GM18511 (cell line): ENCODE measurements at regions not wholly inside any gene's neighbourhood (a gene's known extent, or its start where the extent isn't known, plus 50 kb on each side); places are given as distances from the start of the nearest gene placed in this dataset.

Experiments
- ATAC-seq: cut with Tn5 transposase; IDR thresholded peaks from one replicate; pipeline ENCODE4 v1.9.1; 2021; ENCODE audit warnings: mild to moderate bottlenecking, moderate library complexity; ENCODE audit not compliant: unreplicated experiment

- no peak for ATAC-seq
These were observed 204.5 kb downstream of the SNX18 start for GRCh38 chr5:54721951-54722654.

- ATAC-seq = no peak
These were observed 203.6 kb downstream of the SNX18 start for GRCh38 chr5:54721116-54721515.

GRCh38 chr5:54720341-54720740, 202.8 kb downstream of the SNX18 start:
- no peak for ATAC-seq

DNA sequence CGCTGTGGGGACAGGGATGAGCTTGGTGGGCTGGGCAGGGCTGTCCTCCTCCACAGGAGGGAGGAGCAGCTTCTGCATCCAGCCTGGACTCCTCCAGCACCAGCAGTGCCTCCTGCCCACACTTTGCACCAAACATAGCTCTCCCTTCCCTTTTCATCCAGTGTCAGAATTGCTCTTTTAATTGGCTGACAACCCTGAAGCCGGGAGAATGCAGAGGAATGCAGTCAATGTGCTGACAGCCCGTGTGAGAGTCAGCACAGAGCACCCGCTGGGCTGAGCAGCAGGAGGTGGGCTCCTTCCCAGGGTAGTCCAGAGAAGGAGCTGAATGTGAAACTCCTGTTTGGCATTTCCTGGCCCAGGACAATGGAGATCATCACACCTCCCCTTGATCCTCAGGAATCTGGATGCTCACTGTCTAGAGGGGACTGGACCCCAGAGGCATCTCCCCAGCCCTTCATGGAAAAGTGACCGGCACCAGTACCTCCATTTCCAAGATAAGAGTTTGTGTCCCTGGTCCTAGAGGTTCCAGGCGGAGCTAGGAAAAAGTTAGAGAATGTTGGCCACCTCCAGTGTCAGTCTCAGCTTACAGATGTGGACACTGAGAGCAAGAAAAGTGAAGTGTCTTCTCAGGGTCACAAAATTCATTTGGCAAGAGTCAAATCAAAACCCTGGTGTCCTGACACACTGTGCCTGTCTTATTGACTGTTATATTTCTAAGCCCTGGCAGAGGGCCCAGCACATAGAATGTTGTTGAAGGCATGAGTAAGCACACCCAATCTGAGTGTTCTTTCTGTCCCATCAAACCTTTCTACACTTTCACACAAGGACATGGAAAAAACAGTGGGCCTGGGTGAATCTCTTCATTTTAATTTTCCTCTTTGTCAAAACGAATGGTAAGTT, 202.1 kb downstream of the SNX18 start:
- no peak for ATAC-seq

- no peak for ATAC-seq
These were observed 201.1 kb downstream of the SNX18 start for GRCh38 chr5:54718656-54719055.

- no peak for ATAC-seq
These were observed 200.3 kb downstream of the SNX18 start for GRCh38 chr5:54717870-54718269.

DNA sequence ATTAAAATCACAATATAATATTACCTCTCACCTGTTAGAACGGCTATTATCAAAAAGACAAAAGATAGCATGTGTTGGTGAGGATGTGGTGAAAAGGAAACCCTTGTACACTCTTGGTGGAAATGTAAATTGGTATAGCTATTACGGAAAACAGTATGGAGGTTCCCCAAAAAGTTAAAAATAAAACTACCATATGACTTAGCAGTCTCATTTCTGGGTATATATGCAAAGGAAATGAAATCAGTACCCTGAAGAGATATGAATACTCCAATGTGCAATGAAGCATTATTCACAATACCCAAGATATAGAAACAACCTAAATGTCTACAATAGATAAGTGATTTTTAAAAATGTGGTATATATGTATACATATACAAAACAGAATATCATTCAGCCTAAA, 199.9 kb downstream of the SNX18 start:
- ATAC-seq = no peak

DNA sequence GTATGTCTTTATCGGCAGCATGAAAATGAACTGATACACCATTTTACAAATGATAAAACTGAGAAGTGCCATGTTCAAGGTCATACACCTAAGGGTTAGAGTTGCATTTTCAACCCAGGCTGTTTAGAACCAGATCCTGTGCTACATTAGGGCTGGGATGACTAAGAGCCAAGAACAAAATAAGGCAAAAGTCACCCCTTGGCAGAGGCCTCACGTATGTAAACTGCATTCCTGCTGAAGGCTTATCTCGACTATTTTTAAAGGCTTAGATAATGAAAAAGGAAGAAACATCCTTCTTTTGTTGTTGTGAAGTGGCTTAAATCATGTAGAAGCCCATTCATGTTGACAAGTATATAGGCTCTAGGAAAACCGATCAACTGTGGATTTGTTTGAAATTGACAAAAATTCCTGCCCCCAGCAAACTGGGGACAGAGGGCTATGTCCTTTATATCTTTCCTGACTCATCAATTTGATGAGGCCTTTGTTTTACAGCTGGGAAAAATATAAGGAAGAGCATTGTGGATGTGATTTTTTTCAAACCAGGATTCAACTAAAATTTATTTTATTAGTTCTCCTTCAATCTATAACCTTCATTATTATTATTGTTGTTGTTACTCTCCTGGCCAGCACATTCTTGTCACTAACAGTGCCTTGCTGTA, 196.5 kb downstream of the SNX18 start:
- ATAC-seq = no peak

- no peak for ATAC-seq
These were observed 191.5 kb downstream of the SNX18 start for GRCh38 chr5:54709096-54709495.

DNA sequence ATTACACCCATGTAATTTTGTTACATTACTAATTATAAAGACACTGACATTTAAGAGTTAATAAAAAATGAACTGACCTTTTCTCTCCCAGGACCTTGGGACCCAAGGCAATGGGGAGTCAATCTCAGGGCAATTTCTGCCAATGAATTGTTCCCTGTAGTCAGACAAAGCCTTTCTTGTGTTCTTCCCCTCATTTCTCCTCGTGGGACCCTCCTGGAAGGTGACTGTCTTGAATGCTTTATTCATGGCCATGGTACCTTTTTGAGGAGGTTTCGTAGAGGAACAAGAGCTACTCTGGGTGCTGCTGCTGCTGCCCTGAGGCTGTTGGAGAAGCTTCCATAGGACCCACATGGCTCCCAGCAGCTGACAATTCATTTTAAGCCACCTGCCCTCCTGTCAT, 190.3 kb downstream of the SNX18 start:
- ATAC-seq = no peak

DNA sequence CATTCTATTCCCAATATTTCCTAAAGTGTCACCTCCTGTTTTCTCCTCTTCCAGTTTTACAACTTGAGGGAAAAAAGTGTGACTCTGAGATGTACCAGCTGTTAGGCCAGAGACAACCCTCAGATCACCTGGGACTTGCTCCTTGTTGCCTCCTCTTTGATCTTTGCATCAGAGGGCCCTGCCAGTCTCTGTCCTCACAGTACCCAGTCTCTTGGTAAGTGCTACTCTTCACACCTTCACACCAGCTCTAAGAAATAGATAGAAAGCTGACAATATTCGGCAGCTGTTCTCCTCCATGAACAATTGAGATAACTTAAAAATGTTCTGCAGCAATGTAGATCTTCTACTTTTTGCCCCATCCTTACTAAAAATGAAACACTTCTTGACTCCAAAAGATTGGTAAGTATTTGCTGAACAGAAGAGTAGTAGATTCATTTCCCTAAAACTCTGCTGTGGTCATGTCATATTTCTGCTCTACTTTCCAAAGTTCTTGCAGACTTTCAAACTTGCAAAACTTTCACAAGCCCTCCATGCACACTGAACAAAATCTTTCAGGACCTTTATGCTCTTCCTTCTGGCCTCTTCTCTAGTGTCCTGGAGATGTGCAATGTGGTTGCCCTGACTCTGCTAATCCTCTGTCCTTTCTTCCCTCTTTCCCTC, 188.6 kb downstream of the SNX18 start:
- no peak for ATAC-seq

DNA sequence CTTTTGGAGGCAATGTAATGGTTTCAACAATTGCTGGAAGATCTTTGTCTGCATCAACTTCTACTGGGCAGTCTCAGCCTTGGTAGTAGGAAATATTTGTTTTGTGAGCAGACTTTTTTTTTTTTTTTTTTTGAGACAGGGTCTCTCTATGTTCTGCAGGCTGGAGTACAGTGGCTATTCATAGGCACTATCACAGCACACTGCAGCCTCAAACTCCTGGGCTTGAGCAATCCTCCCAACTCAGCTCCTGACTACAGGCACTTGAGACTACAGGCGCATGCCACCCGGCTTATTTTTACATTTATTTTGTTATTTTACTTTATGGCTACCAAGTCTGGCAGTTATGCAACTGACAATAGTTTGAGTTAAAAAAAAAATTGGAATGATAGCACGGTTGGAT, 187.3 kb downstream of the SNX18 start:
- no peak for ATAC-seq

- no peak for ATAC-seq
These were observed 186.8 kb downstream of the SNX18 start for GRCh38 chr5:54704333-54704732.

- no peak for ATAC-seq
These were observed 186.2 kb downstream of the SNX18 start for GRCh38 chr5:54703565-54704255.

DNA sequence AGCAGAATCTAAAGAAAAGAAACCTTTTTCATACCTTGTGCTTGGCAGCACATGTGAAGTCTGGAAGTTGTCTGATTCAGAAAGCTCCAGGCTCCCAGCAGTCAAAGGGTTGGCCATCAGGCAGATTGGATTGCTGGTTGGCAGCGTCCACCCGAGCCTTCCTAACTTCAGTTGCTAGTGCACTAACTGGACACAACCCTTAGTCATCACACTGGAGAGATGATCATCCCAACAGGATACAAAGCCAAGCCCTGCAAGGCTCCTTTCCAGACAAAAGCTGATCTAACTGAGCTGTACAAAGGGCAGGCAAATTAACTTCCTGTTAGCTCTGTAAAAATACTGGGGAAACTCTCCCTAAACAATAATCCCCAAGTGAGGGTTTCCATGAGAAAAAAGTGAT, 185.6 kb downstream of the SNX18 start:
- ATAC-seq = no peak

GRCh38 chr5:54702470-54702869, 184.9 kb downstream of the SNX18 start:
- no peak for ATAC-seq

- no peak for ATAC-seq
These were observed 183.5 kb downstream of the SNX18 start for GRCh38 chr5:54700986-54701578.

- ATAC-seq = no peak
These were observed 179.4 kb downstream of the SNX18 start for GRCh38 chr5:54696931-54697330.

DNA sequence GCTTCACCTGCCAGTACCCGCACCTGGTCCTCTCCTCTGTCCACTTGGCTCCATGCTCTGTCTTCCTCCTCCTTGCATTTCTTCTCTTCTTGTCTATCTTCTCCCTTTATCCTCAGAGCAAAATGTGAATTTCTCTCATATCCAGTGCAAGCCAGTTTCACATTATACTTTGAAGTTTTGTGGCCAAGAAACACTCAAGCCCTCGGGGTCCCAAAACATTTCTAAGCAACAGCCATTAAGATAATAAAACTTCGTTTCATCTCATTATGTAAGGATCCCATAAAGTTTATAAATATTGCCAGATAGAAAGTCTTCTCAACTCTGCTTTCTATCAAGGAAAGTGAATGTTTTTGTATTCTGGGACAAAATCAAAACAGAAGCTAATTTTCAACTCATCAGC, 178.8 kb downstream of the SNX18 start:
- no peak for ATAC-seq
